GM23338 (cell line): ENCODE measurements at regions not wholly inside any gene's neighbourhood (a gene's known extent, or its start where the extent isn't known, plus 50 kb on each side); places are given as distances from the start of the nearest gene placed in this dataset.

Experiments used
- ATAC-seq: fragments of 200-7000 bp; cut with Tn5 transposase; 3 replicates; pipeline ENCODE4 v1.9.1; 2020
- DNase-seq: peaks from one replicate; pipeline ENCODE4 v3.0.0-alpha.2; 2015; ENCODE audit warnings: low spot score
- H2AFZ ChIP-seq: fragments of 200-600 bp; sonication (generic); 2 replicates; pipeline ENCODE4 v1.8.0; 2016; ENCODE audit warnings: antibody characterized with exemption, mild to moderate bottlenecking, moderate library complexity
- H3F3A ChIP-seq: fragments of 200-600 bp; sonication (generic); replicated peaks from 2 replicates; pipeline ENCODE4 v1.8.0; 2017; ENCODE audit warnings: antibody characterized with exemption, mixed run types, low read depth
- H3K27ac ChIP-seq: fragments of 200-600 bp; sonication (generic); 2 replicates; pipeline ENCODE4 v1.6.1; 2016; ENCODE audit warnings: low read depth
- H3K27me3 ChIP-seq: fragments of 200-600 bp; sonication (generic); 2 replicates; pipeline ENCODE4 v1.8.0; 2016; ENCODE audit warnings: mild to moderate bottlenecking, mixed run types, moderate library complexity; ENCODE audit not compliant: insufficient read depth
- H3K36me3 ChIP-seq: fragments of 200-600 bp; sonication (generic); 2 replicates; pipeline ENCODE4 v1.8.0; 2016; ENCODE audit warnings: mild to moderate bottlenecking; ENCODE audit not compliant: insufficient read depth
- H3K4me1 ChIP-seq: fragments of 200-600 bp; sonication (generic); 2 replicates; pipeline ENCODE4 v1.8.0; 2016; ENCODE audit warnings: mild to moderate bottlenecking, moderate library complexity; ENCODE audit not compliant: insufficient read depth
- H3K4me2 ChIP-seq: fragments of 200-600 bp; sonication (generic); 2 replicates; pipeline ENCODE4 v1.7.1; 2017; ENCODE audit warnings: mixed run types
- H3K4me3 ChIP-seq: fragments of 200-600 bp; sonication (generic); 2 replicates; pipeline ENCODE4 v1.6.1; 2016; ENCODE audit warnings: mixed run types
- H3K79me2 ChIP-seq: fragments of 200-600 bp; sonication (generic); replicated peaks from 2 replicates; pipeline ENCODE4 v1.8.0; 2017; ENCODE audit warnings: mild to moderate bottlenecking; ENCODE audit not compliant: insufficient read depth
- H3K9me2 ChIP-seq: fragments of 200-600 bp; sonication (generic); 2 replicates; pipeline ENCODE4 v1.8.0; 2017; ENCODE audit not compliant: insufficient read depth
- H4K20me1 ChIP-seq: fragments of 200-600 bp; sonication (generic); replicated peaks from 2 replicates; pipeline ENCODE4 v1.8.0; 2017; ENCODE audit warnings: mild to moderate bottlenecking; ENCODE audit not compliant: insufficient read depth
- H3K27ac Mint-ChIP-seq: 2 replicates; pipeline ENCODE4 v1.8.0; 2020; ENCODE audit warnings: inconsistent platforms, mild to moderate bottlenecking, moderate library complexity, mixed read lengths
- H3K27me3 Mint-ChIP-seq: 3 replicates; pipeline ENCODE4 v1.8.0; 2022; ENCODE audit warnings: low read depth, mild to moderate bottlenecking, moderate library complexity, mixed read lengths, inconsistent platforms; ENCODE audit not compliant: insufficient read depth, poor library complexity
- H3K36me3 Mint-ChIP-seq: 3 replicates; pipeline ENCODE4 v1.8.0; 2021; ENCODE audit warnings: low read depth, mild to moderate bottlenecking, inconsistent platforms, moderate library complexity, mixed read lengths
- H3K4me1 Mint-ChIP-seq: 3 replicates; pipeline ENCODE4 v1.8.0; 2020; ENCODE audit warnings: mild to moderate bottlenecking, inconsistent platforms, mixed read lengths
- H3K4me3 Mint-ChIP-seq: 3 replicates; pipeline ENCODE4 v1.8.0; 2021; ENCODE audit warnings: moderate library complexity, mild to moderate bottlenecking, inconsistent platforms, mixed read lengths
- H3K9me3 Mint-ChIP-seq: 3 replicates; pipeline ENCODE4 v1.8.0; 2020; ENCODE audit warnings: moderate library complexity, mild to moderate bottlenecking, inconsistent platforms, mixed read lengths
- CREB1 ChIP-seq: fragments of 250-450 bp; sonication (Bioruptor Pico); IDR thresholded peaks from 2 replicates; pipeline ENCODE4 v1.5.0; 2020; ENCODE audit warnings: low read depth, mild to moderate bottlenecking, moderate library complexity
- CTCF ChIP-seq, 2 experiments: fragments of 200-600 bp in 1 of 2; sonication (generic) in 1 of 2; conservative IDR thresholded peaks; 2 replicates each; pipeline versions ENCODE4 v1.5.1 to v1.6.1; 2016 to 2017; ENCODE audit warnings: antibody characterized with exemption in 2 of 2, low read depth in 2 of 2, mild to moderate bottlenecking in 2 of 2, moderate library complexity in 1 of 2
- ETS1 ChIP-seq: IDR thresholded peaks from 2 replicates; pipeline ENCODE4 v1.6.1; 2016; ENCODE audit warnings: antibody characterized with exemption
- EZH2 ChIP-seq: fragments of 200-600 bp; sonication (generic); IDR thresholded peaks from one replicate; pipeline ENCODE4 v1.8.0; 2017; ENCODE audit warnings: antibody characterized with exemption, mild to moderate bottlenecking, low read depth; ENCODE audit not compliant: unreplicated experiment
- JUNB ChIP-seq: IDR thresholded peaks from one replicate; pipeline ENCODE4 v1.6.1; 2016; ENCODE audit warnings: antibody characterized with exemption; ENCODE audit not compliant: unreplicated experiment
- NANOG ChIP-seq: IDR thresholded peaks from 2 replicates; pipeline ENCODE4 v1.6.1; 2016; ENCODE audit warnings: antibody characterized with exemption, borderline replicate concordance
- POLR2AphosphoS5 ChIP-seq: IDR thresholded peaks from 2 replicates; pipeline ENCODE4 v1.6.1; 2016; ENCODE audit warnings: antibody characterized with exemption, low read depth
- REST ChIP-seq: IDR thresholded peaks from one replicate; pipeline ENCODE4 v1.6.1; 2018; ENCODE audit warnings: antibody characterized with exemption; ENCODE audit not compliant: unreplicated experiment
- ZNF114 ChIP-seq: fragments of 250-450 bp; sonication (Bioruptor Pico); IDR thresholded peaks from 2 replicates; pipeline ENCODE4 v1.5.0; 2020; ENCODE audit warnings: mild to moderate bottlenecking, moderate library complexity
- ZNF331 ChIP-seq: fragments of 250-450 bp; sonication (Bioruptor Pico); IDR thresholded peaks from 2 replicates; pipeline ENCODE4 v1.5.0; 2020; ENCODE audit warnings: low read depth, mild to moderate bottlenecking, moderate library complexity
- TF ChIP-seq, protein P1 (sequence below): fragments of 250-450 bp; sonication (Bioruptor Pico); IDR thresholded peaks from 2 replicates; pipeline ENCODE4 v1.5.0; 2020; ENCODE audit warnings: mild to moderate bottlenecking, moderate library complexity

GRCh38 chr20:50295345-50295744, 104.7 kb downstream of the CEBPB start (continued):
- TF ChIP-seq, protein P1, sequence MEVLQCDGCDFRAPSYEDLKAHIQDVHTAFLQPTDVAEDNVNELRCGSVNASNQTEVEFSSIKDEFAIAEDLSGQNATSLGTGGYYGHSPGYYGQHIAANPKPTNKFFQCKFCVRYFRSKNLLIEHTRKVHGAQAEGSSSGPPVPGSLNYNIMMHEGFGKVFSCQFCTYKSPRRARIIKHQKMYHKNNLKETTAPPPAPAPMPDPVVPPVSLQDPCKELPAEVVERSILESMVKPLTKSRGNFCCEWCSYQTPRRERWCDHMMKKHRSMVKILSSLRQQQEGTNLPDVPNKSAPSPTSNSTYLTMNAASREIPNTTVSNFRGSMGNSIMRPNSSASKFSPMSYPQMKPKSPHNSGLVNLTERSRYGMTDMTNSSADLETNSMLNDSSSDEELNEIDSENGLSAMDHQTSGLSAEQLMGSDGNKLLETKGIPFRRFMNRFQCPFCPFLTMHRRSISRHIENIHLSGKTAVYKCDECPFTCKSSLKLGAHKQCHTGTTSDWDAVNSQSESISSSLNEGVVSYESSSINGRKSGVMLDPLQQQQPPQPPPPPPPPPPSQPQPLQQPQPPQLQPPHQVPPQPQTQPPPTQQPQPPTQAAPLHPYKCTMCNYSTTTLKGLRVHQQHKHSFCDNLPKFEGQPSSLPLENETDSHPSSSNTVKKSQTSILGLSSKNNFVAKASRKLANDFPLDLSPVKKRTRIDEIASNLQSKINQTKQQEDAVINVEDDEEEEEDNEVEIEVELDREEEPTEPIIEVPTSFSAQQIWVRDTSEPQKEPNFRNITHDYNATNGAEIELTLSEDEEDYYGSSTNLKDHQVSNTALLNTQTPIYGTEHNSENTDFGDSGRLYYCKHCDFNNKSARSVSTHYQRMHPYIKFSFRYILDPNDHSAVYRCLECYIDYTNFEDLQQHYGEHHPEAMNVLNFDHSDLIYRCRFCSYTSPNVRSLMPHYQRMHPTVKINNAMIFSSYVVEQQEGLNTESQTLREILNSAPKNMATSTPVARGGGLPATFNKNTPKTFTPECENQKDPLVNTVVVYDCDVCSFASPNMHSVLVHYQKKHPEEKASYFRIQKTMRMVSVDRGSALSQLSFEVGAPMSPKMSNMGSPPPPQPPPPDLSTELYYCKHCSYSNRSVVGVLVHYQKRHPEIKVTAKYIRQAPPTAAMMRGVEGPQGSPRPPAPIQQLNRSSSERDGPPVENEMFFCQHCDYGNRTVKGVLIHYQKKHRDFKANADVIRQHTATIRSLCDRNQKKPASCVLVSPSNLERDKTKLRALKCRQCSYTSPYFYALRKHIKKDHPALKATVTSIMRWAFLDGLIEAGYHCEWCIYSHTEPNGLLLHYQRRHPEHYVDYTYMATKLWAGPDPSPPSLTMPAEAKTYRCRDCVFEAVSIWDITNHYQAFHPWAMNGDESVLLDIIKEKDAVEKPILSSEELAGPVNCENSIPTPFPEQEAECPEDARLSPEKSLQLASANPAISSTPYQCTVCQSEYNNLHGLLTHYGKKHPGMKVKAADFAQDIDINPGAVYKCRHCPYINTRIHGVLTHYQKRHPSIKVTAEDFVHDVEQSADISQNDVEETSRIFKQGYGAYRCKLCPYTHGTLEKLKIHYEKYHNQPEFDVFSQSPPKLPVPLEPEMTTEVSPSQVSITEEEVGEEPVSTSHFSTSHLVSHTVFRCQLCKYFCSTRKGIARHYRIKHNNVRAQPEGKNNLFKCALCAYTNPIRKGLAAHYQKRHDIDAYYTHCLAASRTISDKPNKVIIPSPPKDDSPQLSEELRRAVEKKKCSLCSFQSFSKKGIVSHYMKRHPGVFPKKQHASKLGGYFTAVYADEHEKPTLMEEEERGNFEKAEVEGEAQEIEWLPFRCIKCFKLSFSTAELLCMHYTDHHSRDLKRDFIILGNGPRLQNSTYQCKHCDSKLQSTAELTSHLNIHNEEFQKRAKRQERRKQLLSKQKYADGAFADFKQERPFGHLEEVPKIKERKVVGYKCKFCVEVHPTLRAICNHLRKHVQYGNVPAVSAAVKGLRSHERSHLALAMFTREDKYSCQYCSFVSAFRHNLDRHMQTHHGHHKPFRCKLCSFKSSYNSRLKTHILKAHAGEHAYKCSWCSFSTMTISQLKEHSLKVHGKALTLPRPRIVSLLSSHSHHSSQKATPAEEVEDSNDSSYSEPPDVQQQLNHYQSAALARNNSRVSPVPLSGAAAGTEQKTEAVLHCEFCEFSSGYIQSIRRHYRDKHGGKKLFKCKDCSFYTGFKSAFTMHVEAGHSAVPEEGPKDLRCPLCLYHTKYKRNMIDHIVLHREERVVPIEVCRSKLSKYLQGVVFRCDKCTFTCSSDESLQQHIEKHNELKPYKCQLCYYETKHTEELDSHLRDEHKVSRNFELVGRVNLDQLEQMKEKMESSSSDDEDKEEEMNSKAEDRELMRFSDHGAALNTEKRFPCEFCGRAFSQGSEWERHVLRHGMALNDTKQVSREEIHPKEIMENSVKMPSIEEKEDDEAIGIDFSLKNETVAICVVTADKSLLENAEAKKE: no peak
- TF ChIP-seq NANOG (no peak), ZNF331 (no peak), POLR2AphosphoS5 (no peak), EZH2 (no peak), ETS1 (no peak)

GRCh38 chr20:50295762-50296449, 105.3 kb downstream of the CEBPB start:
- no peaks in the 10 kb centered on the region for H3K4me1 ChIP-seq
- no peak overlapping the region for H3K4me2 ChIP-seq
- H3F3A ChIP-seq: no peaks in the 10 kb centered on the region
- no peak overlapping the region for H2AFZ ChIP-seq
- H3K9me2 ChIP-seq: no peaks in the 10 kb centered on the region
- no peak overlapping the region for H3K4me3 ChIP-seq
- no peaks in the 10 kb centered on the region for H3K27me3 ChIP-seq
- H3K27ac Mint-ChIP-seq: no peak overlapping the region; the same call in 1 of the 2 replicates
- no peaks in the 10 kb centered on the region for H3K9me3 Mint-ChIP-seq
- DNase-seq: no peak
- no peaks in the 10 kb centered on the region for H3K79me2 ChIP-seq
- no peak overlapping the region for H3K4me3 Mint-ChIP-seq
- no peaks in the 10 kb centered on the region for H3K36me3 Mint-ChIP-seq
- no peaks in the 10 kb centered on the region for H3K36me3 ChIP-seq
- no peak overlapping the region for H3K27ac ChIP-seq
- H3K4me1 Mint-ChIP-seq: peaks cover 11% of the 10 kb centered on the region
- H4K20me1 ChIP-seq: no peaks in the 10 kb centered on the region
- no peak for ATAC-seq
- H3K27me3 Mint-ChIP-seq: peaks cover 10% of the 10 kb centered on the region
- TF ChIP-seq CTCF (conservative IDR thresholded peaks at IDR 0.05; ENCODE audit: low read depth in 2 of 2) (no peak), ZNF331 (no peak), CREB1 (CRISPR knock-in tag) (no peak), EZH2 (no peak), REST (no peak), ETS1 (no peak), ZNF114 (CRISPR knock-in tag) (no peak), JUNB (no peak)
